Left renal cortex interstitium (tissue), 4 donors: ENCODE measurements at regions not wholly inside any gene's neighbourhood (a gene's known extent, or its start where the extent isn't known, plus 50 kb on each side); places are given as distances from the start of the nearest gene placed in this dataset.

Experiments
- DNase-seq, 4 donors: peaks; one replicate each; pipeline ENCODE4 v3.0.0-alpha.2; 2013; ENCODE audit warnings: low read depth in 4 of 4, low spot score in 2 of 4, missing footprints in 1 of 4

- no peak for DNase-seq
Observed at GRCh38 chr15:62622775-62623174, 419.8 kb upstream of the TPM1 start.

GRCh38 chr15:62624547-62625378 lies 417.8 kb upstream of the TPM1 start:
- DNase-seq = no peak

- no peak for DNase-seq
Observed at GRCh38 chr15:62625429-62626033, 417.0 kb upstream of the TPM1 start.

GRCh38 chr15:62626903-62627302 lies 415.6 kb upstream of the TPM1 start:
- no peak for DNase-seq

- DNase-seq = no peak
Observed at GRCh38 chr15:62631076-62631724, 411.3 kb upstream of the TPM1 start.

GRCh38 chr15:62636823-62637573 lies 405.5 kb upstream of the TPM1 start:
- no peak for DNase-seq

GRCh38 chr15:62637574-62637897 lies 405.0 kb upstream of the TPM1 start:
- no peak for DNase-seq

- no peak for DNase-seq
Observed at GRCh38 chr15:62637950-62638619, 404.5 kb upstream of the TPM1 start.

GRCh38 chr15:62639432-62639831 lies 403.1 kb upstream of the TPM1 start:
- DNase-seq = no peak

- DNase-seq = no peak
Observed at GRCh38 chr15:62639906-62640605, 402.5 kb upstream of the TPM1 start.

GRCh38 chr15:62641825-62642224 lies 400.7 kb upstream of the TPM1 start:
- no peak for DNase-seq

- DNase-seq = no peak
Observed at GRCh38 chr15:62643572-62643971, 399.0 kb upstream of the TPM1 start.

- DNase-seq = no peak
Observed at GRCh38 chr15:62644216-62644888, 398.2 kb upstream of the TPM1 start.

GRCh38 chr15:62644889-62645742 lies 397.4 kb upstream of the TPM1 start:
- no peak for DNase-seq

GRCh38 chr15:62647202-62647842 lies 395.2 kb upstream of the TPM1 start:
- DNase-seq = no peak

- no peak for DNase-seq
Observed at GRCh38 chr15:62647843-62648505, 394.6 kb upstream of the TPM1 start.

GRCh38 chr15:62648954-62649353 lies 393.6 kb upstream of the TPM1 start:
- no peak for DNase-seq
